Neural cell (in vitro differentiated cells): ENCODE measurements at regions not wholly inside any gene's neighbourhood (a gene's known extent, or its start where the extent isn't known, plus 50 kb on each side); places are given as distances from the start of the nearest gene placed in this dataset.

Source experiments
- H2AFZ ChIP-seq: fragments of 200-600, 300-800 bp; sonication (generic), shearing (Covaris generic); 2 replicates; pipeline ENCODE4 v1.6.0; 2014; ENCODE audit warnings: low read depth, mild to moderate bottlenecking, antibody characterized with exemption, low read length, moderate library complexity
- H3F3A ChIP-seq: fragments of 200-600 bp; shearing (Covaris generic); 2 replicates; pipeline ENCODE4 v1.6.1; 2016; ENCODE audit warnings: mild to moderate bottlenecking, moderate library complexity, mixed read lengths, antibody characterized with exemption, low read length; ENCODE audit not compliant: insufficient read depth, poor library complexity, severe bottlenecking
- H3K27ac ChIP-seq: fragments of 200-600, 300-800 bp; sonication (generic), shearing (Covaris generic); 2 replicates; pipeline ENCODE4 v1.5.1; 2014; ENCODE audit warnings: mild to moderate bottlenecking, low read length, moderate library complexity
- H3K27me3 ChIP-seq: fragments of 300-800, 200-600 bp; sonication (generic), shearing (Covaris generic); 2 replicates; pipeline ENCODE4 v1.6.0; 2014; ENCODE audit warnings: mild to moderate bottlenecking, low read depth, low read length, moderate library complexity; ENCODE audit not compliant: insufficient read depth
- H3K36me3 ChIP-seq: fragments of 300-800, 200-600 bp; sonication (generic), shearing (Covaris generic); 2 replicates; pipeline ENCODE4 v1.5.1; 2014; ENCODE audit warnings: mild to moderate bottlenecking, antibody characterized with exemption, low read length, moderate library complexity; ENCODE audit not compliant: insufficient read depth
- H3K4me2 ChIP-seq: fragments of 300-800, 200-600 bp; sonication (generic), shearing (Covaris generic); 2 replicates; pipeline ENCODE4 v1.6.0; 2014; ENCODE audit warnings: mild to moderate bottlenecking, low read length
- H3K4me3 ChIP-seq: fragments of 300-800, 200-600 bp; sonication (generic), shearing (Covaris generic); 2 replicates; pipeline ENCODE4 v1.5.1; 2014; ENCODE audit warnings: mild to moderate bottlenecking, low read length, moderate library complexity
- H3K79me2 ChIP-seq: fragments of 200-600 bp; shearing (Covaris generic); replicated peaks from 2 replicates; pipeline ENCODE4 v1.6.0; 2014; ENCODE audit warnings: mild to moderate bottlenecking, low read length, moderate library complexity; ENCODE audit not compliant: insufficient read depth
- H3K9ac ChIP-seq: fragments of 300-800, 200-600 bp; sonication (generic), shearing (Covaris generic); 2 replicates; pipeline ENCODE4 v1.6.1; 2016; ENCODE audit warnings: mild to moderate bottlenecking, low read length, mixed read lengths
- H3K9me2 ChIP-seq: fragments of 200-600 bp; shearing (Covaris generic); 2 replicates; pipeline ENCODE4 v1.6.1; 2016; ENCODE audit warnings: mild to moderate bottlenecking, low read length, mixed read lengths; ENCODE audit not compliant: insufficient read depth
- H3K9me3 ChIP-seq: fragments of 200-600, 300-800 bp; sonication (generic), shearing (Covaris generic); 2 replicates; pipeline ENCODE4 v1.6.1; 2016; ENCODE audit warnings: mild to moderate bottlenecking, mixed run types, low read length, moderate library complexity, mixed read lengths
- H4K20me1 ChIP-seq: fragments of 200-600 bp; shearing (Covaris generic); 2 replicates; pipeline ENCODE4 v1.6.1; 2016; ENCODE audit warnings: mild to moderate bottlenecking, mixed run types; ENCODE audit not compliant: insufficient read depth
- CTCF ChIP-seq: fragments of 450-650 bp; IDR thresholded peaks from 2 replicates; pipeline ENCODE4 v1.5.1; 2014; ENCODE audit warnings: antibody characterized with exemption, mild to moderate bottlenecking, moderate library complexity; ENCODE audit not compliant: poor library complexity, severe bottlenecking
- EP300 ChIP-seq: fragments of 450-650 bp; conservative IDR thresholded peaks from 2 replicates; pipeline ENCODE4 v1.6.1; 2014; ENCODE audit warnings: antibody characterized with exemption, mild to moderate bottlenecking, moderate library complexity; ENCODE audit not compliant: poor library complexity, severe bottlenecking
- EZH2 ChIP-seq: fragments of 200-600, 300-800 bp; shearing (Covaris generic), sonication (generic); IDR thresholded peaks from 2 replicates; pipeline ENCODE4 v1.6.1; 2014; ENCODE audit warnings: antibody characterized with exemption, low read length, borderline replicate concordance, mild to moderate bottlenecking; ENCODE audit not compliant: insufficient read depth, poor library complexity, severe bottlenecking
- MXI1 ChIP-seq: fragments of 450-650 bp; conservative IDR thresholded peaks from 2 replicates; pipeline ENCODE4 v1.6.1; 2014; ENCODE audit warnings: antibody characterized with exemption, mild to moderate bottlenecking; ENCODE audit not compliant: poor library complexity, severe bottlenecking
- POLR2AphosphoS5 ChIP-seq: IDR thresholded peaks from 2 replicates; pipeline ENCODE4 v1.6.1; 2012
- RAD21 ChIP-seq: fragments of 450-650 bp; conservative IDR thresholded peaks from 2 replicates; pipeline ENCODE4 v1.6.1; 2014; ENCODE audit warnings: antibody characterized with exemption, mild to moderate bottlenecking, moderate library complexity
- REST ChIP-seq: IDR thresholded peaks from 2 replicates; pipeline ENCODE4 v1.6.1; 2012; ENCODE audit warnings: borderline replicate concordance
- SMC3 ChIP-seq: fragments of 450-650 bp; conservative IDR thresholded peaks from 2 replicates; pipeline ENCODE4 v1.6.1; 2014; ENCODE audit warnings: antibody characterized with exemption, mild to moderate bottlenecking, moderate library complexity; ENCODE audit not compliant: poor library complexity
- TAF1 ChIP-seq: IDR thresholded peaks from 2 replicates; pipeline ENCODE4 v1.6.1; 2012; ENCODE audit warnings: low read depth

- TF ChIP-seq EP300 (no peak), POLR2AphosphoS5 (no peak), SMC3 (no peak), TAF1 (no peak), RAD21 (no peak), EZH2 (no peak), CTCF (no peak), REST (no peak), MXI1 (no peak)
- Histone ChIP-seq H4K20me1 (no peaks in the 10 kb centered on the region), H3K27ac (no peak overlapping the region), H3K4me2 (no peak overlapping the region), H3K79me2 (no peaks in the 10 kb centered on the region), H3K27me3 (no peaks in the 10 kb centered on the region), H3K9me2 (no peaks in the 10 kb centered on the region), H3K4me3 (no peak overlapping the region), H2AFZ (no peak overlapping the region), H3K9me3 (no peaks in the 10 kb centered on the region), H3F3A (no peaks in the 10 kb centered on the region), H3K36me3 (no peaks in the 10 kb centered on the region), H3K9ac (no peak overlapping the region)
These were observed 190.0 kb downstream of the RPS12 start for GRCh38 chr6:133004304-133004884.

- no peak overlapping the region for H3K27ac ChIP-seq
- no peak overlapping the region for H3K9ac ChIP-seq
- H3K9me3 ChIP-seq: no peaks in the 10 kb centered on the region
- H4K20me1 ChIP-seq: no peaks in the 10 kb centered on the region
- TF ChIP-seq MXI1 (no peak), POLR2AphosphoS5 (no peak), SMC3 (no peak), EP300 (no peak), TAF1 (no peak), RAD21 (no peak), EZH2 (no peak), REST (no peak), CTCF (no peak)
- H3F3A ChIP-seq: no peaks in the 10 kb centered on the region
- H3K4me3 ChIP-seq: no peak overlapping the region
- H3K27me3 ChIP-seq: no peaks in the 10 kb centered on the region
- H2AFZ ChIP-seq: no peak overlapping the region
- no peaks in the 10 kb centered on the region for H3K9me2 ChIP-seq
- no peak overlapping the region for H3K4me2 ChIP-seq
- no peaks in the 10 kb centered on the region for H3K36me3 ChIP-seq
- H3K79me2 ChIP-seq: no peaks in the 10 kb centered on the region
These were observed 198.4 kb downstream of the RPS12 start for GRCh38 chr6:133012774-133013173.
